ENCODE measurements at regions not wholly inside any gene's neighbourhood (a gene's known extent, or its start where the extent isn't known, plus 50 kb on each side); places are given as distances from the start of the nearest gene placed in this dataset.

- no peak for TF ChIP-seq ZNF70 (CRISPR knock-in tag; IDR thresholded peaks at IDR 0.05)
- TF ChIP-seq PATZ1 (CRISPR knock-in tag; IDR thresholded peaks at IDR 0.05; ENCODE audit: borderline replicate concordance) = no peak
- no peak for TF ChIP-seq ZC3H10 (CRISPR knock-in tag; IDR thresholded peaks at IDR 0.05)
- TF ChIP-seq CSRNP3 (CRISPR knock-in tag; IDR thresholded peaks at IDR 0.05) = no peak
- TF ChIP-seq ESRRG (CRISPR knock-in tag; IDR thresholded peaks at IDR 0.05) = no peak
- TF ChIP-seq CREB5 (CRISPR knock-in tag; IDR thresholded peaks at IDR 0.05; ENCODE audit: low read depth) = no peak
- no peak for TF ChIP-seq ISL1 (CRISPR knock-in tag; IDR thresholded peaks at IDR 0.05)
- no peak for TF ChIP-seq PPARA (CRISPR knock-in tag; IDR thresholded peaks at IDR 0.05; ENCODE audit: borderline replicate concordance)
- no peak for TF ChIP-seq ZNF8 (CRISPR knock-in tag; IDR thresholded peaks at IDR 0.05)
- no peak for TF ChIP-seq TSHZ2 (CRISPR knock-in tag; IDR thresholded peaks at IDR 0.05)
- TF ChIP-seq RARB (CRISPR knock-in tag; IDR thresholded peaks at IDR 0.05) = no peak
- no peak for ATAC-seq
These were observed 137.2 kb upstream of the EDNRA start for GRCh38 chr4:147343692-147344091.

- ATAC-seq = no peak
- TF ChIP-seq RARB (CRISPR knock-in tag; IDR thresholded peaks at IDR 0.05) (no peak), ARNTL (CRISPR knock-in tag; IDR thresholded peaks at IDR 0.05; ENCODE audit: borderline replicate concordance, low read depth) (no peak), ZFP3 (CRISPR knock-in tag; IDR thresholded peaks at IDR 0.05) (no peak), TOX (CRISPR knock-in tag; IDR thresholded peaks at IDR 0.05; ENCODE audit: borderline replicate concordance) (no peak), CSRNP3 (CRISPR knock-in tag; IDR thresholded peaks at IDR 0.05) (no peak), ISL1 (CRISPR knock-in tag; IDR thresholded peaks at IDR 0.05) (no peak), GLIS3 (CRISPR knock-in tag; IDR thresholded peaks at IDR 0.05) (no peak)
These were observed 135.2 kb upstream of the EDNRA start for GRCh38 chr4:147345662-147346061.

GRCh38 chr4:147347217-147347616 lies 133.7 kb upstream of the EDNRA start:
- TF ChIP-seq ZFP30 (CRISPR knock-in tag; IDR thresholded peaks at IDR 0.05) = no peak
- no peak for TF ChIP-seq TCF4 (CRISPR knock-in tag; IDR thresholded peaks at IDR 0.05; ENCODE audit: borderline replicate concordance)
- no peak for TF ChIP-seq ZNF8 (CRISPR knock-in tag; IDR thresholded peaks at IDR 0.05)
- no peak for TF ChIP-seq RARB (CRISPR knock-in tag; IDR thresholded peaks at IDR 0.05)
- ATAC-seq = no peak

GRCh38 chr4:147349193-147349592 lies 131.7 kb upstream of the EDNRA start:
- ATAC-seq = no peak
- no peak for TF ChIP-seq BACH2 (CRISPR knock-in tag; IDR thresholded peaks at IDR 0.05; ENCODE audit: borderline replicate concordance)
- TF ChIP-seq TCF4 (CRISPR knock-in tag; IDR thresholded peaks at IDR 0.05; ENCODE audit: borderline replicate concordance) = no peak
